ENCODE measurements at regions not wholly inside any gene's neighbourhood (a gene's known extent, or its start where the extent isn't known, plus 50 kb on each side); places are given as distances from the start of the nearest gene placed in this dataset.

DNA sequence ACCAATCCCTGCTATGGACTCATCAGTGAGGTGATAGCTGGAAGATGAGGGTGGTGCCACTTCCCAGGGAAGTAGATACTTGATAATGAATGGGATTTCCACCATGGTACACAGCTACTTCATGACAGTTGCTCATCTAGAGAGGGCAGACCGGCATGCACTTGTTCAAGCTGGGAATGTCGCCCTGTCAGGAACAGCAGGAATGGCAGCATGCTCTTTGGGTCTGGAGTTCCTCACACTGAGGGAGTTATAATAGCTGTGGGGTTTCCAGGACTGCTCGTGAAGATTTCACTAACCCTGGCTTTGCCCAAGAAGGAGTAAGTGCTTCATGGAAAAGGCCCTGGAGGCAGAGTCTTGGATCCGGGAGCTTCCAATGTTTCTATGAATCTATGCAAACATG is 129.2 kb downstream of the PSMG1 start:
- Histone ChIP-seq H3K27ac (ENCODE audit: low read depth) (no peak overlapping the region), H3K4me2 (no peak overlapping the region), H4K20me1 (replicated peaks; ENCODE audit: insufficient read depth) (no peaks in the 10 kb centered on the region), H3K27me3 (ENCODE audit: insufficient read depth) (no peaks in the 10 kb centered on the region), H3K9me2 (ENCODE audit: insufficient read depth) (no peaks in the 10 kb centered on the region), H3K4me3 (no peak overlapping the region), H2AFZ (no peak overlapping the region), H3K79me2 (replicated peaks; ENCODE audit: insufficient read depth) (no peaks in the 10 kb centered on the region), H3F3A (replicated peaks; ENCODE audit: low read depth) (no peaks in the 10 kb centered on the region), H3K4me1 (ENCODE audit: insufficient read depth) (no peaks in the 10 kb centered on the region), H3K36me3 (ENCODE audit: insufficient read depth) (no peaks in the 10 kb centered on the region)
- Mint-ChIP-seq H3K4me3 (no peak overlapping the region), H3K9me3 (no peaks in the 10 kb centered on the region), H3K36me3 (ENCODE audit: low read depth) (no peaks in the 10 kb centered on the region), H3K27ac (no peak overlapping the region), H3K4me1 (peaks cover 8% of the 10 kb centered on the region), H3K27me3 (ENCODE audit: insufficient read depth, low read depth, poor library complexity) (peaks cover 2% of the 10 kb centered on the region)
- ATAC-seq, result no peak
- no peak for DNase-seq (ENCODE audit: low spot score)
- no peak for TF ChIP-seq EZH2 (IDR thresholded peaks at IDR 0.05; ENCODE audit: low read depth, unreplicated experiment)
- no peak for TF ChIP-seq CREB1 (CRISPR knock-in tag; IDR thresholded peaks at IDR 0.05; ENCODE audit: low read depth)
- TF ChIP-seq, protein P1, sequence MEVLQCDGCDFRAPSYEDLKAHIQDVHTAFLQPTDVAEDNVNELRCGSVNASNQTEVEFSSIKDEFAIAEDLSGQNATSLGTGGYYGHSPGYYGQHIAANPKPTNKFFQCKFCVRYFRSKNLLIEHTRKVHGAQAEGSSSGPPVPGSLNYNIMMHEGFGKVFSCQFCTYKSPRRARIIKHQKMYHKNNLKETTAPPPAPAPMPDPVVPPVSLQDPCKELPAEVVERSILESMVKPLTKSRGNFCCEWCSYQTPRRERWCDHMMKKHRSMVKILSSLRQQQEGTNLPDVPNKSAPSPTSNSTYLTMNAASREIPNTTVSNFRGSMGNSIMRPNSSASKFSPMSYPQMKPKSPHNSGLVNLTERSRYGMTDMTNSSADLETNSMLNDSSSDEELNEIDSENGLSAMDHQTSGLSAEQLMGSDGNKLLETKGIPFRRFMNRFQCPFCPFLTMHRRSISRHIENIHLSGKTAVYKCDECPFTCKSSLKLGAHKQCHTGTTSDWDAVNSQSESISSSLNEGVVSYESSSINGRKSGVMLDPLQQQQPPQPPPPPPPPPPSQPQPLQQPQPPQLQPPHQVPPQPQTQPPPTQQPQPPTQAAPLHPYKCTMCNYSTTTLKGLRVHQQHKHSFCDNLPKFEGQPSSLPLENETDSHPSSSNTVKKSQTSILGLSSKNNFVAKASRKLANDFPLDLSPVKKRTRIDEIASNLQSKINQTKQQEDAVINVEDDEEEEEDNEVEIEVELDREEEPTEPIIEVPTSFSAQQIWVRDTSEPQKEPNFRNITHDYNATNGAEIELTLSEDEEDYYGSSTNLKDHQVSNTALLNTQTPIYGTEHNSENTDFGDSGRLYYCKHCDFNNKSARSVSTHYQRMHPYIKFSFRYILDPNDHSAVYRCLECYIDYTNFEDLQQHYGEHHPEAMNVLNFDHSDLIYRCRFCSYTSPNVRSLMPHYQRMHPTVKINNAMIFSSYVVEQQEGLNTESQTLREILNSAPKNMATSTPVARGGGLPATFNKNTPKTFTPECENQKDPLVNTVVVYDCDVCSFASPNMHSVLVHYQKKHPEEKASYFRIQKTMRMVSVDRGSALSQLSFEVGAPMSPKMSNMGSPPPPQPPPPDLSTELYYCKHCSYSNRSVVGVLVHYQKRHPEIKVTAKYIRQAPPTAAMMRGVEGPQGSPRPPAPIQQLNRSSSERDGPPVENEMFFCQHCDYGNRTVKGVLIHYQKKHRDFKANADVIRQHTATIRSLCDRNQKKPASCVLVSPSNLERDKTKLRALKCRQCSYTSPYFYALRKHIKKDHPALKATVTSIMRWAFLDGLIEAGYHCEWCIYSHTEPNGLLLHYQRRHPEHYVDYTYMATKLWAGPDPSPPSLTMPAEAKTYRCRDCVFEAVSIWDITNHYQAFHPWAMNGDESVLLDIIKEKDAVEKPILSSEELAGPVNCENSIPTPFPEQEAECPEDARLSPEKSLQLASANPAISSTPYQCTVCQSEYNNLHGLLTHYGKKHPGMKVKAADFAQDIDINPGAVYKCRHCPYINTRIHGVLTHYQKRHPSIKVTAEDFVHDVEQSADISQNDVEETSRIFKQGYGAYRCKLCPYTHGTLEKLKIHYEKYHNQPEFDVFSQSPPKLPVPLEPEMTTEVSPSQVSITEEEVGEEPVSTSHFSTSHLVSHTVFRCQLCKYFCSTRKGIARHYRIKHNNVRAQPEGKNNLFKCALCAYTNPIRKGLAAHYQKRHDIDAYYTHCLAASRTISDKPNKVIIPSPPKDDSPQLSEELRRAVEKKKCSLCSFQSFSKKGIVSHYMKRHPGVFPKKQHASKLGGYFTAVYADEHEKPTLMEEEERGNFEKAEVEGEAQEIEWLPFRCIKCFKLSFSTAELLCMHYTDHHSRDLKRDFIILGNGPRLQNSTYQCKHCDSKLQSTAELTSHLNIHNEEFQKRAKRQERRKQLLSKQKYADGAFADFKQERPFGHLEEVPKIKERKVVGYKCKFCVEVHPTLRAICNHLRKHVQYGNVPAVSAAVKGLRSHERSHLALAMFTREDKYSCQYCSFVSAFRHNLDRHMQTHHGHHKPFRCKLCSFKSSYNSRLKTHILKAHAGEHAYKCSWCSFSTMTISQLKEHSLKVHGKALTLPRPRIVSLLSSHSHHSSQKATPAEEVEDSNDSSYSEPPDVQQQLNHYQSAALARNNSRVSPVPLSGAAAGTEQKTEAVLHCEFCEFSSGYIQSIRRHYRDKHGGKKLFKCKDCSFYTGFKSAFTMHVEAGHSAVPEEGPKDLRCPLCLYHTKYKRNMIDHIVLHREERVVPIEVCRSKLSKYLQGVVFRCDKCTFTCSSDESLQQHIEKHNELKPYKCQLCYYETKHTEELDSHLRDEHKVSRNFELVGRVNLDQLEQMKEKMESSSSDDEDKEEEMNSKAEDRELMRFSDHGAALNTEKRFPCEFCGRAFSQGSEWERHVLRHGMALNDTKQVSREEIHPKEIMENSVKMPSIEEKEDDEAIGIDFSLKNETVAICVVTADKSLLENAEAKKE (CRISPR knock-in tag; IDR thresholded peaks at IDR 0.05), result no peak

- no peak overlapping the region for H3K4me3 ChIP-seq
- peaks cover 8% of the 10 kb centered on the region for H3K4me1 Mint-ChIP-seq
- H3K36me3 ChIP-seq (ENCODE audit: insufficient read depth), result no peaks in the 10 kb centered on the region
- ATAC-seq (no peak), DNase-seq (ENCODE audit: low spot score) (no peak)
- H3K27ac Mint-ChIP-seq, result no peak overlapping the region
- H3F3A ChIP-seq (replicated peaks; ENCODE audit: low read depth), result no peaks in the 10 kb centered on the region
- no peak overlapping the region for H3K4me3 Mint-ChIP-seq
- no peaks in the 10 kb centered on the region for H3K79me2 ChIP-seq (replicated peaks; ENCODE audit: insufficient read depth)
- no peak overlapping the region for H3K4me2 ChIP-seq
- H3K27me3 ChIP-seq (ENCODE audit: insufficient read depth), result no peaks in the 10 kb centered on the region
- H3K36me3 Mint-ChIP-seq (ENCODE audit: low read depth), result no peaks in the 10 kb centered on the region
- no peaks in the 10 kb centered on the region for H4K20me1 ChIP-seq (replicated peaks; ENCODE audit: insufficient read depth)
- H3K27me3 Mint-ChIP-seq (ENCODE audit: insufficient read depth, low read depth, poor library complexity), result no peaks in the 10 kb centered on the region
- H3K9me2 ChIP-seq (ENCODE audit: insufficient read depth), result no peaks in the 10 kb centered on the region
- no peaks in the 10 kb centered on the region for H3K4me1 ChIP-seq (ENCODE audit: insufficient read depth)
- no peak overlapping the region for H2AFZ ChIP-seq
- H3K27ac ChIP-seq (ENCODE audit: low read depth), result no peak overlapping the region
- H3K9me3 Mint-ChIP-seq, result no peaks in the 10 kb centered on the region
- TF ChIP-seq ZNF114 (CRISPR knock-in tag; IDR thresholded peaks at IDR 0.05) (no peak), STAT1 (IDR thresholded peaks at IDR 0.05; ENCODE audit: unreplicated experiment) (no peak), POLR2AphosphoS5 (IDR thresholded peaks at IDR 0.05; ENCODE audit: low read depth) (no peak), REST (IDR thresholded peaks at IDR 0.05; ENCODE audit: unreplicated experiment) (no peak)
These were observed 130.1 kb downstream of the PSMG1 start for GRCh38 chr21:39053126-39053525.
